NCI-H2081 treated with DMSO at 0.1 percent for 48 hours (cell line): ENCODE measurements at regions not wholly inside any gene's neighbourhood (a gene's known extent, or its start where the extent isn't known, plus 50 kb on each side); places are given as distances from the start of the nearest gene placed in this dataset.
"Not testable (repeated sequence)": the region's sequence is repeated elsewhere in the genome, so short reads cannot be mapped to it uniquely, and the experiment has no call there.

Experiments used
- DNase-seq: peaks from one replicate; lab custom pipeline; 2025; lab: John Stamatoyannopoulos, UW

DNA sequence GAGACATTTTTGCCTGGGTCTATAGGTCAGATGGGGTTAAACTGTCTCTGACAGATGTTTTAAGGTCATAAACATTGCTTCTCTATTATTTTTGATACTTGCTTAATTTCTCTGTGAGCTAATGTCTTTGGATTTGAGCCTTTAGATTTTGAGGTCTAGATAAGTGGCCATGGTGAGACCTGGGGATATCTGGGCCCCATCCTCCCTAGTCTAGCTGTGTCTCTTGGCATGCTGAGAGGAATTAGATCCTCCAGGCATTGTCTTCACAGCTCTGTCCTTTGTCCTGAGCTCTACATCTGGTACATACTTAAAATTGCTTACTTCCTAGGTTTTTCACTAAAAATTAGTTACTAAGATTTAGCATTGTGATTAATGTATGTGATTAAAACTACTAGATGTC lies 265.0 kb upstream of the NPSR1 start:
- DNase-seq = no peak

DNA sequence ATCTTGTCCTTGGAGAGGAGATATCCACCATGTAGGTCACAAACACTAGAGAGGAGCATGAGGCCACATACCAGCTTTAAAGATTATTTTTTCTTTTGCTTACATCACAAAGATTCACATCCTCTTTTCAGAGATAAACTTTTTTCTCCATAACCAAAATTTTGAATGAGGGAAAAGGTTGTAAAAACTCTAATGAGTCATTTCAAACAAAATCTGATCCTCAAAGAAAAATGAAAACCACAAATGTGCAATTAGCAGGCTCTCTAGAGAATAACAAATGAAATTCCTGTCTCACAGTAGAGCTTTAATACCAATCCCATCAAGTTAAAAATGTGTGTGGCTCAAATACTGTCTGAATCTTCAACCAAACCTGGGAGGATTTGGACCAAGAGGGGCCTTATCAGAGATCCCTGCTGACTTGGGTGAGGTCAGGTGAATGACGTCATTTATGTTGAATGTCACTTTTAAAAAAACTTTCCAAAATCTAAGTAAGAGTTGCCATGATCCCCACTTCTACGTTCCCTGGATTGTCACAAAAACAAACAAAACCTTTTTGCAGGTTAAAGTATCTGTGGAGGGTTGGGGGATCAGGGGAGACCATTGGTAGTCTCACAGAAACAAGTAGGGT lies 261.5 kb upstream of the NPSR1 start:
- no peak for DNase-seq

DNA sequence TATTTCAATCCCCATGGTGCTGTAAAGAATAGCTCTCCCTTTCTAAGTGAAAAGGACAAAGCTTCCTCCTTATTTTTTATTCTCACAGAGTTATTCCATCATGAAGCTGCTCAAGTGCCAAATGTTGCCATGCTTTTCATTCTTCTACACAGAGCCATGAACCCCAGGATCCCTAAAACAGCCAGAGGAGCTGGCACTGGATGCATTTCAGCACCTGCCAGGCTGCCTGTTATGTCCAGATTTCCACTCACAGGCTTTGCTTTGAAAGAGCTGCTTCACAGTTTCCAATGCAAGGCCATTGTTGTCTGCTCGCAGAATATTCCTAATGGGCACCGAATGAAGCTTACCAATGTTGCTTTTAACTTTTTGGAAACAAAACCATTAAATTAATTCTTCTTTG lies 256.2 kb upstream of the NPSR1 start:
- DNase-seq = no peak

DNA sequence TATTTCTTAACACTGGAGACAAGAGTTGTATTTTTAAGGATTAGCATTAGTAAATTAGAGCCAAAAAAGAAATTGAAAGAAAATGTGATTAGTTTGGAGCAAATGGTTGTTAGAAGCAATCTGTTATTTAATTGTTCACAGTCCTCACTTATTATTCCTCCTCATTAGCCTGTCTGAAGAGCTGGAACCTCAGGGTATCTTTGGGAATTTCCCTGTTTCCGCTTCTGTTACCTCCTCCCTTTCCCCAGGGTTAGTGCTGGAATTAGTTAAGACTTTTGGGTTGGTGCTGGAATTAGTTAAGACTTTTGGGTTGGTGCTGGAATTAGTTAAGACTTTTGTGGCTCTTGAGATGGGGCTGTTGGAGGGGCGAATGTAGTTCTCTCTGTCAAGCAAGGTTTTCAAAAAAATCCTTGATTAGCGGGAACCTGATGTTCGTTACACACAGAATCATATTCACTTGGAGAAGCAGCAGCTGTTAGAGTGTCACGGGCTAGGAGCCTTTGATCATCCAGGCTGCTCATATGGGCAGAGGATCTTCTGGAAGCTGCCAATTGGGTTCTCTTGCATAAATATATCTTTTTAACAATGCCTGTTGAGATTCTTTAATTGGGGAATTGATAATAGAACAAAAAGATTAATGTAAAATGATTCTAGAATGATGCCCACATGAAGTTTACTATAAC lies 251.0 kb upstream of the NPSR1 start:
- DNase-seq = no peak

DNA sequence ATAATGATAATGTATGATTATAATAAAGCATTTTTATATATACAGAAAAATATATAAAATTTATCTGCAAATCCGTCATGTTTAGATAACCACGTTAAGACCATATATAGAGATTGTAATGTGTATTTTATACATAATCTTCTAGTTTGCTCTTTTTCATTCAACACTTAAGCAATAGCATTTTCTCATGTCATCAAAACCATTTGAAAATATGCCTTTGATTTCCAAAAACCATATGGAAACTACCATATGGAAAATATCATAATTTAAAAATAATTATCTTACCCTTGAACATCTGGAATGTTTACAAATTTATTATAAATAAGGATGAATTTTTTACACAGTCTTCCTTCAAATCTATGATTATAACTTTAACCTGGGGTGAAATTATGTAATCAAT lies 250.4 kb upstream of the NPSR1 start:
- DNase-seq = no peak

DNA sequence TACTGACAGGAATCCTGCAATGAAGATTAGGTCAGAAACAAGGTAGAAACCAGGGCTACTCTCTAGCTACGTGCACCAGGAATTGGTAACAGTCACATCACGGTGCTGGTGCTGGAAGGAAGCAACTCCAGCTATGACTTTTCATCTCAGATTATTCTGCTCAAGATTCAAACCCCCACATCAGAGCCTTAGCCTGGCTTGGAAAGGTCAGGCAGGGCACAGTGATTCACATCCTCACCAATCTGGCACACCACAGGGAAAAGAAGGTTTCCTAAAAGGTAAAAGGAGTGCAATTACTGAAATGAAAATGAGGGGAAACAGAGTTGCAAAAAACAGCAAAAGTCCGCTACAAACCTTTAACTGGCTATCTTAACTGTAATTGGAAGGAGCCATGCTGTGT lies 240.2 kb upstream of the NPSR1 start:
- no peak for DNase-seq

DNA sequence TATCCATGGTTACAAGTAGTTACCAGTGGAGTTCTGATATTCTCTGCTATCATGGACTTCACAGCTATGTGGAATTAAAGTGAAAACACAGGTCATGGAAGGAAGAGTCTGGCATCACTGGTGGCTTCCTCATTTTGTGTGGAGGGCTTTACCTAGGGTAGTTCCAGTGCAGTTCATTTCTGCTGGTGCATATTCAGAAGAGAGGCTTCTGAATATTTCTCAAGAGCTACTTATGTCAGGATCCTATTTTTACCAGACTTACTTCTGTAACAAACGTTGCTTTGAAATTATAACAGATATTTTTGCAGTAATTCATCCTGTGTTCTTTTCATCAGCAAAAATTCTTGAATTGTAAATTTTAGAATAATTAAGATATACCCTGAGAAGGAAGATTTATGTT lies 236.5 kb upstream of the NPSR1 start:
- no peak for DNase-seq

DNA sequence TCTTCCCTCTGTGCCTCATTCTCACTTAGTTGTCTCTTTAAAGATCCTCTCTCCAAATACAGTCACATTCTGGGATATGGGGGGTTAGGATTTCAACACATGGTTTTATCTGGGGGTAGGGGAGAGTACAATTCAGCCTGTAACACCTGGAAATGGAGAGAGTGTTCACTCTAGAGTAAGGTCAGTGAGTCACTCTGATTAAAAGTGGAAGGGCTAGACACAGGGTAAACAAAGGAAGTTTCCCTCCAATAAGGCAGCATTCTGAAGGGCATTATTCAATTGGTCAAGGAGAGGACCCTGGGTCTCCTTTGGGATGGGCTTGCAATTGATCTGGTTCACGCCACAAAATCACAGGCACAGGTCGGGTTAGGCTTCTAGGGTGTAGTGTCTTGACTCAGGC lies 232.8 kb upstream of the NPSR1 start:
- DNase-seq = no peak

DNA sequence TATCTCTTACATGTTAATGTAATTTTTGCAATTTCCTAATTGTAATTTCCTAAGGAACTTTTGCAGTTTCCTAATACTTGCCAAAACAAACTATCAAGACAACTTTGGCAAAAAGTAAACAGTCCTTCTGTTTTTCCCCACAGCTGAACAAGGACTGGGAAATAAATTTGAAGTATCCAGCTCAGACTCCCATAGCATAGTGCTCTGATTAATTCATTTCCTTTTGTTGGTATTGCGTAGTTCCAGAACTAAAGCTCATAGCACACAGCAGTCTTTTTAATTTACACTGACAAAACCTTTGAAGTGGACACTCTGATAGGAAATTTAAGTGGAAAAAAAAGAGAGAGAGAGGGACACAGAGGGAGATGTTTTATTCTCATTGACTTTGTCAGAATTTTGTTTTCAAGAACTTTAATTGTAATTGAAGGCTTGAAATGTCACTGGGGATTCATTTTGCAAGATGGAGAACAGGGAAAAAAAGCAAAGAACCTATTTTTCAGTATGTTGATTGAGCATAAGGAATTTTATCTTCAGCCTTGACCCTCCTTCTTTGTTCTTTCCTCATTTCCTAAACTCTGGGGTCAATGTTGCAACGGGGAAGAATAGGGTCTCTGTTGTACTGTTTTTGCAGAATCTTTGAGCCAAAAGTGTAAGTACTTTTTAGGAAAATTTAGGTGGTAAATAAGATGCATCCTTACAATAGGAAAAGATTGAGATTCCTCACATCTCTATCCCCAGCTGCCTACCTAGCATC lies 232.2 kb upstream of the NPSR1 start:
- DNase-seq = no peak

DNA sequence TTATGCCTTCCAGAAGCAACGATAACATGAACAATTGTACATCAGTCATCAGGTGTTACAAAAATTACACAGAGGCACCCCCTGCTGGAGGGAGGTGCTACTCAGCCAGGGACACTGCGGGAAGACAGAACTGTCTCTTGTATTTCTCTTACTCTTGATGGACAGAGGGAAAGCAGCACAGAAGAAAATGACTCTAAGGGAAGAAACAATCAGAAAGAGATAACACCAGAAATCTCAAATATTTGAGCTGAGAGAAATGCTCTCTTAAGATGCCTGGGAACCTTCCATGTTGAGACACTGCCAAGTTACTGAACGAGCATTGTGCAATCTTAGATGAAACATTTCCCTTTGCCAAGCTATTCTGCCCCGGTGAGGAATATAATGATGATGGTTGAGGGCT lies 227.6 kb upstream of the NPSR1 start:
- no peak for DNase-seq

DNA sequence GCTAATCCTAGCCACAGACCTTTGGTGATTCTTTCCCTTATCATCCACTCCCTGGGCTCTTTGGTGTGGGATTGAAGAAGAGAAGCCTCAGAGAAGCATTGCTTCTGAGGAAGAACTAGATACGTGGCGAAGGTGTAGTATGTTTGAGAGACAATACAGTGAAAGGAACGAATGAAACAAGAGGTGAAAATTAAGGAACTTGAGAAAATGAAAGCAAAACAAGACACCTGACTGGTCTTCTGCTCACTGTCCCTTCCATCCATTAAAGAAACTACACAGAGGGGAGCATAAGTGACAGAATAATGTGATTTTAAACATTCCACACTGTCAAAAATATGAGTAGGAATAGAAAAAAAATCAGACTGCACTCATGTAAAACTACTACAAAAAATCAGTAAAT lies 219.6 kb upstream of the NPSR1 start:
- no peak for DNase-seq

DNA sequence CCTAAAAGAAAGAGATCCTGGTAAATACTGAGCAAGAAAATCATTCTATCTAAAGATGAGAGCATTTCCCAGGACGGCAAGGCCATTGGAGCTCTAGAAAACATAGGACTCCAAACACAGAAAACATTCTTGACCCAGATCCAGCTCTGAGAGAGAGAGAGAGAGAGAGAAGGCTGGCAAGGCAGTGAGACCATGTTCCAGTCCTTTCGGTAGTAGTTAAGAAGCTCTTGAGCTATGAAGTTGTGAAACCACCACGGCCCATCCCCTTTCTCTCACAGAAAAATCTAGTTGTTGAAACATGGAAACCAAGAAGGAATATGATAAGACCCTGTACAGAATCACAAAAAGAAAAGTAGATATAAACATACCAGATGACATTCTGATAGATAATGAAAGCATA lies 212.4 kb upstream of the NPSR1 start:
- DNase-seq = no peak

DNA sequence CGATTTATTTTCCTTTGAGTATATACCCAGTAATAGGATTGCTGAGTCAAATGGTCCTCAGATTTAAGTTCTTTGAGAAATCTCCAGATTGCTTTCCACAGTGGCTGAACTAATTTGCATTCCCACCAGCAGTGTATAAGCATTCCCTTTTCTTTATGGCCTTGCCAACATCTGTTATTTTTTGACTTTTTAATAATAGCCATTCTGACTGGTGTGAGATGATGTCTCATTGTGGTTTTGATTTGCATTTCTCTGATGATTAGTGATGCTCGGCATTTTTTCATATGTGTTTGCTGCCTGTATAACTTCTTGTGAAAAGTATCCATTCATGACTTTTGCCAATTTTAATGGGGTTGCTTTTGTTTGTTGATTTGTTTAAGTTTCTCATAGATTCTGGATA lies 209.5 kb upstream of the NPSR1 start:
- not testable (repeated sequence) for DNase-seq

DNA sequence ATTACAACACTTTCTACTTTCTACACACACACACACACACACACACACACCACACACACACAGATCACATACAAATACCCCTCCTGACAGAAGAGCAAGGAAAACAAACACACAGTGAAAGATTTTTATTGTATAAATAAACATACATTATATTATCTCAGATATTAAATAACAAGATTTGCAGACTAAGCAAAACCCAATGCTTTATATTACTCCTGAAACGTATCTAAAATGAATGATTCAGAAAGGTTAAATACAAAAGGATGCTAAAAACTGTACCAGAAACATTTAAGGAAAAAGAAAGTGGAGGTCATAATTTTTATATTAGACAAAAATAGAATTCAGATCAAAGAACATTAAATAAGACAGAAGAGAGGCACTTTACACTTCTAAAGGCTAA lies 208.3 kb upstream of the NPSR1 start:
- no peak for DNase-seq

DNA sequence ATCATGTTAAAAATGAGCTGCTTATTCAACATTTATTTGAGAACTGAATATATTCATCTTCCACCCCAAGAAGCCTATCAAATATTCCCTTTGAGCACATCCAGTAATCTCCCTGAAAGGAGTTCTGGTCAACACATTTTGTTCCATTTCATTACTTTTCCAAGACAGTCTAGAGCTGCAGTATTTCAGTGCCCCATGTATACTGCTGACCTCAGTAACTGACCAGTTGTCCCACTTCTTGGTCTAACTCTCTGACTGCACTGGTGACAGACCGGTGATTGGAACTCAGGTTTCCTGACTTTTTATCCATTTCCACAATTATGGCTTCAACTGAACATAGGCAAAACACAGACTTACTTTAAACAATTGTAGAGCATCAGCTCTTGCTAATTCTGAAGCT lies 206.8 kb upstream of the NPSR1 start:
- DNase-seq = no peak

DNA sequence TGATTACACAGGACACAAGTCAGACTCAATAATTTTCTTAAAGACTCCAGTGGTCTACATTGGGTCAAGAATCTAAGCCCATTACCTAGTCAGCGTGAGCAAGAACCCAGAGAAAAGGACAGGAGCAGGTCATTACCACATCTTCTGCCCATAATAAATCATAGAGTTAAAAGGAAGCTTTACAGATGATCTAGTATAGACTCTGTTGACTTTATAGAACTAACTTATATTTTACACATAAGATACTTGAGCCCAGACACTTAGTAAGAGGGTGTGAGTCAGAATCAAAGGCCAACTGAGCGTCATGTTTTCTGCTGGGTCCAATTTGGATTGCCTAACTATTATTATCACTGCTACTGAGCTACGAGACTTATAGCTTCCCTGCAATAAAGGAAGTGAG lies 206.1 kb upstream of the NPSR1 start:
- DNase-seq = no peak

DNA sequence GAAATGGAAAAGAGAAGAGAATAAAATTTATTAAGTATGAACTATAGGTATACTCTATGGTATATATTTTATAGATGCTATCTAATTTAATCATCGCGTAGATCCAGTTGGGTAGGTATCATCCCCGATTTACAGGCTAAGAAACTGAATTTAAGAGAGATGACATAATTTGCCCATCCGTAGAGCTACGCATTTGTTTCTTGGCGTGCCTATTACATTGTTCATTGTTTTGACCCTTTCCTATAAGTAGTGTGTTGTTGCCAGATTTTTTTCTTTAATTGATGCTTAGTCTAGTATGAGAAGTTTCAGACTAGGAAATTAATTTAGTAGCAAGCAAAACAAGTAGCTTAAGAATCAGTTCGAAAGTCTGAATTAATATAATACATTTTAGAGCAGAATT lies 205.7 kb upstream of the NPSR1 start:
- DNase-seq = no peak

DNA sequence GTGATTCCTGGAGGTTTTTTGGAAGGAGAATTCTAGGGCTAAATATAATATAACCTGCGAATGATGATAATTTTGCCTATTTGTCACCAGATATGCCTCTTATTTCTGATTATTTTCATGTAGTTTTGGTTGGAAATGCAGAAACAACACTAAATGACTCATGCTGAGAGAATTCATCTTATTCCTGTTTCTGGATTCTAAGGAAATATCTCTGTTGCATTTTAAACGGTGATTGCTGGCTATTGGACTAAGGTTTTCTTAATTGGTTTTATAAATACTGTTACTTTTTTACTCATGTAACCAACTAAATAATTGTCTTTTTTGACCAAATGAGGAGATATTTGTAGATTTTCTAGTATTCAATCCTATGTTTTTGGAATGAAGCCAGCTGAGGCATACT lies 204.9 kb upstream of the NPSR1 start:
- no peak for DNase-seq

DNA sequence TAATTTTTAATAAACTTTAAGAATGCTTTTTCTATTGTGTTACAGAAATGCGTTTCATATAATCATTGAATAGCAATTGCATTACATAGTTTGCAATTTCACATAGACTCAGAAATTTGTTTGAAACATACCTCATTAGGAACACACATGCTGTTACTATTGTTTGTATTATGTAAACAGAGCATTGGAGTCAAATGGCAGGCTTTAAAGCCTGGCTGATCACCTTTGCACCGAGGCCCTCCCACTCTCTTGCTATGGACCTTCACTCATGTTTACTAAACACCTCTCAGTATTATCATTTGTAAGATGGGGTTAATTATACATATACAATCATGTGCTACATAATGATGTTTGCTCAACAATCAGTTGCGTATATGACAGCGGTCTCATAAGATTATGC lies 203.6 kb upstream of the NPSR1 start:
- DNase-seq = no peak

DNA sequence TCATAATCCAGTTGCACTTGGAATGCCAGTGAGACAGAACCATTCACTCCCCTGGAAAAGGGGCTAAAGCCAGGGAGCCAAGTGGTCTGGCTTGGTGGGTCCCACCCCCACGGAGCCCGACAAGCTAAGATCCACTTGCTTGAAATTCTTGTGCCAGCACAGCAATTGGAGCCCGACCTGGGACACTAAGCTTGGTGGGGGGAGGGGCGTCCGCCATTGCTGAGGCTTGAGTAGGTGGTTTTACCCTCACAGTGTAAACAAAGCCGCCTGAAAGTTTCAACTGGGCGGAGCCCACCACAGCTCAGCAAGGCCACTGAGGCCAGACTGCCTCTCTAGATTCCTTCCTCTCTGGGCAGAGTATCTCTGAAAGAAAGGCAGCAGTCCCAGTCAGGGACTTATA lies 200.7 kb upstream of the NPSR1 start:
- DNase-seq = no peak

DNA sequence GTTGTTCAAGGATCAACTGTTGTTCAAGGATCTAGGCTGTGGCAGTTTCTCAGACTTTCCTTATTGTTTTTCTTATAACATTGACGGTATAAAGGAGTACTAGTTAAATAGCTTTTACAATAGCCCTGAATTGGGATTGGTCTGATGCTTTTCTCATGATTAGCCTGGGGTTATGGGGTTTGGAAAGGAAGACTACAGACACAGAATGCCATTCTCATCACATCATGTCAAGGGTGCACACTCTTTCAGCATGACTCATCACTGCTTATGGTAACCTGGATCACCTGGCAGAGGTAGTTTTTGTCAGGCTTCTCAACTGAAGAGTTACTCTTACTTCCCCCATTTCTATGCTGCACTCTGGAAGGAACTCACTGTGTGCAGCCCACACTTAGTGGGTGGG lies 194.2 kb upstream of the NPSR1 start:
- no peak for DNase-seq

DNA sequence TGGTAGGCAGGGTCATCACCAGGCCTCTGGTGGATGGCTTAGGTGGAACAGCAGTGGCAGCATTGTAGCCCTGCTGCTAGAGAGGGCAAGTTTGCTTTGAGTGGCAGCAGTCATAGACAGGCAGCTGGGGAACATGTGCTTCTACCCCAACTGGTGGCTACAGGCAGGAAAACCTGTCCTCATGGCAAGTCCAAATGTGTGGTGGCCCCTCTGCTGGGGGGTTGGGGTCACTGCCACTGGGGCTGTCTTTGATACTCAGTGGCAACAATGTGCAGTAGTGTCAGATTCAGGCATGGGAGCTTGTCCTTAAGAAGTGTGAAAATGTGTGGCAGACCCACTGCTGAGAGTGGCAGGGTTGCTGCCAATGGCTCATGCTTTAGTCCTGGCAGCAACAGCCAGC lies 186.2 kb upstream of the NPSR1 start:
- no peak for DNase-seq

DNA sequence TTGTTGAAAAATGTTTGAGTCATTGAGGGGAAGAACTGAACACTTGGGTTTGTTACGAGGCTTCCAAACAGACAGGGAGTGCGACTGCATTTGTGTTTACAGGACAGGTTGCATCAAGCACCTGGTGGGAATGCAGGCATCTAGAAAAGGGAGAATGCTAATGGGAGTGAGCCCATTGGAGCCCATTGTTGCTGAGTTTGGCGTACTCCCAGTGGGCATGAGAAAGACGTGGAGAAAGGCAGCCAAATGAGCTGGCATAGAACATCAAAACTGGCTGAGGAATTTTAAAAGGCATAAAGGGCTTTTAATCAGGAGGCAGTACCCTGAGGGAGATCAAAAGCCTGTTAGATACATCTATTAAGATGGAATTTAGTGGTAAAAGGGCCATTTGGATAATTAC lies 171.6 kb upstream of the NPSR1 start:
- DNase-seq = no peak
